COR-L47 (cell line): ENCODE measurements at regions not wholly inside any gene's neighbourhood (a gene's known extent, or its start where the extent isn't known, plus 50 kb on each side); places are given as distances from the start of the nearest gene placed in this dataset.

Experiments
- DNase-seq: peaks from one replicate; lab custom pipeline; 2025; lab: John Stamatoyannopoulos, UW

GRCh38 chr13:74084375-74084935, 49.7 kb downstream of the KLF12 start:
- no peak for DNase-seq

GRCh38 chr13:74082741-74083160, 51.5 kb downstream of the KLF12 start:
- DNase-seq, result no peak

DNA sequence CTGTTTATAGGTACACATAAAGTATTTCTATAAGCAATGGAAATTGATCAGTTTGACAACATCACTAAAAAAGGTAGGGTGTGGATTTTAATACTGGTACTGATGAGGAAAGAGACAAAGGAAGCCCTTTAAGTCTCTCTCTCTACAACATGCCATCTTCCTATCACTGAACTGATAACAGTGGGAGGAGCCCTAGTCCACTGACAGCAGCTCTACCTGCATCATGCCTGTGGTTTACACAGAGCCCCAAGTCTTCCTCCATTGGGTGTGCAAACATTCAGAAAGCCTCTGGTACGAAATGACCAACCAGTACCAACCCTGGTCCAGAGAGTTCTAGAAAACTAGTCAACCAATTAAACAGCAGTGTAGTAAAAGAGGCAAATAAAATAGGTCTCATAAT, 53.4 kb downstream of the KLF12 start:
- no peak for DNase-seq

DNA sequence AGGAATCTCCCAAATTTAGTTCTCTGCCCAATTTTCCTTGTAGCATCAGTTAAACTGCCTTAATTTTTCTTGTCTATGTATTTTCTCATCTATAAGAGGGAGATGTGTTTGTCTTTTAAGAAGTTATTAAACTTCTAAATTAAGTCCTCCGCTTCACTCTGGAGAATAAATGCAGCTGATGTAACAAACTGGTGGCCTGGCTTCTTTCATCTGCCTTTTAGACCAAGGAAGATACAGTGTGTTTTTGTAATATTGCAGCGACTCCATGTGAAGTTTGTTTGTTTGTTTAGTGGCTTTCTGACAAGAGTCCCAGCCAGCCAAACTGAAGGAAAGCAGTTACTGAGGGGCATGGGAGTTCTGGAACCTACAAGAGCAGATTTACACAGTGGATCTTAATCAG, 56.4 kb downstream of the KLF12 start:
- DNase-seq, result no peak

- DNase-seq, result no peak
Observed at GRCh38 chr13:74077375-74077774, 56.8 kb downstream of the KLF12 start.

- DNase-seq, result no peak
Observed at GRCh38 chr13:74074723-74075122, 59.5 kb downstream of the KLF12 start.

- no peak for DNase-seq
Observed at GRCh38 chr13:74073274-74073673, 60.9 kb downstream of the KLF12 start.

DNA sequence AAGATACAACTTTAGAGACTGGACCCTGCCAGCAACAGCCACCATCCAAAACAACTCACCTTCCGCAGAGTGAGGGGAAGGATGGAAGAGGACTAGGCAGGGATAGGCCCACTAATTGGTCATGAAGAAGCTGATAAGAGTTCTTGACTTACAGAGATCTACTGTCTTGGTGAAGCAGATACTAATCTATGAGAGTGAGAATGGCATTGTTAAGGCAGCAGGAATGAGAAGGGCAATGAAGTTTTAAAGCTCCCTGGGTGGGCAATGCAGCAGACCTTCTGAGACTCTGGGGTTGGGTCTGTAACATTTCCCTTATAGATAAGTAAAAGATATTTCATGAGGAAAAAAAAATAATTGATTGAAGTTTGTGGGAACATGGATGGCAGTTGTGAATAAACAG, 63.7 kb downstream of the KLF12 start:
- DNase-seq, result no peak

DNA sequence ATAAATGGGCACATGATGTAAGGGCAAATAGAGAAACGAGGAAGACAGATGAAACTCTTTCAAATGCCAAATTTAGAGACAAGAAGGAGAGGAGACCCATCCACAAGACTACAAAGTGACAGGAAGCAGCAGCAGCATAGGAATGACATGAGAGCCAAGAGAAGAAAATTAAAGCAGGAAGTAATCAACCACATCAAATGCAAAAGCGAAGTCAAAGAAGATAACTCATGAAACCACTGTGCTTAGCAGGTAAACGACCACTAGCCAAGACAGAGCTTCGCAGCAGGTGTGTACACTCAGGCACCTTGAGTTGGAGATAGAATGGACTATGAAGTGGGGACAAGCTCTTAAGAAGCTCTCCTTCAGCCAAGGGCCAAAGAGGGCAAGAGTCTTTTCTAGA, 64.1 kb downstream of the KLF12 start:
- DNase-seq, result no peak

DNA sequence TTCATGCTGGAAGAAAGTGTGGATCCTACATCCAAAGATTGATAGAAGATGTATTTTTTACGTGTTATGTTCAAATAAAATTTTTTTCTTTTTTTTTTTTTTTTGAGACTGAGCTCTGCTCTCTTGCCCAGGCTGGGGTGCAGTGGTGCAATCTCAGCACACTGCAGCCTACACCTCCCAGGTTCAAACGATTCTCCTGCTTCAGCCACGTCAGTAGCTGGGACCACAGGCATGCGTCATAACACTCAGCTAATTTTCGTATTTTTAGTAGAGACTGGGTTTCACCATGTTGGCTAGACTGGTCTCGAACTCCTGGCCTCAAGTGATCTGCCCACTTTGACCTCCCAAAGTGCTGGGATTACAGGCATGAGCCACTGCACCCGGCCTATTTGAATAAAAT, 65.7 kb downstream of the KLF12 start:
- no peak for DNase-seq

DNA sequence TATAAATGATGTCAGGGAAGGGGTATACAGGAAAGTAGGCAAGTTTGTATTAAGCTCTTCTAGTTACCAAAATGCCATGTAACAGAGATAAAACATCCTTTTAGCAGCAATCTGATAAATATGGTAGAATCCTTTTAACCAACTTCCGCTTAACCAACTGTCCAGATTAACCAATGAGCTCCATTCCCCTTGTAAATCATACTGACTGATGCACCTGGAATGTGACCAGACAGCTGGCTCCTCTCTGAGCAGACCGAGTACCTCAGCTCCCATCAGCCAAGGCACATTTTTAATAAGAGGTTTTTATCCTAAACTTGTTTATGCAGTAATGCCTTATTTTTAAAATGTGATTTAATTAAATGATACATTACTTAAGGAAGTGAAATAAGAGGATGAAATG, 66.4 kb downstream of the KLF12 start:
- DNase-seq, result no peak

GRCh38 chr13:74066937-74067336, 67.3 kb downstream of the KLF12 start:
- no peak for DNase-seq

- DNase-seq, result no peak
Observed at GRCh38 chr13:74064805-74065312, 69.3 kb downstream of the KLF12 start.

- no peak for DNase-seq
Observed at GRCh38 chr13:74063533-74064100, 70.6 kb downstream of the KLF12 start.

- DNase-seq, result no peak
Observed at GRCh38 chr13:74062933-74063332, 71.3 kb downstream of the KLF12 start.

DNA sequence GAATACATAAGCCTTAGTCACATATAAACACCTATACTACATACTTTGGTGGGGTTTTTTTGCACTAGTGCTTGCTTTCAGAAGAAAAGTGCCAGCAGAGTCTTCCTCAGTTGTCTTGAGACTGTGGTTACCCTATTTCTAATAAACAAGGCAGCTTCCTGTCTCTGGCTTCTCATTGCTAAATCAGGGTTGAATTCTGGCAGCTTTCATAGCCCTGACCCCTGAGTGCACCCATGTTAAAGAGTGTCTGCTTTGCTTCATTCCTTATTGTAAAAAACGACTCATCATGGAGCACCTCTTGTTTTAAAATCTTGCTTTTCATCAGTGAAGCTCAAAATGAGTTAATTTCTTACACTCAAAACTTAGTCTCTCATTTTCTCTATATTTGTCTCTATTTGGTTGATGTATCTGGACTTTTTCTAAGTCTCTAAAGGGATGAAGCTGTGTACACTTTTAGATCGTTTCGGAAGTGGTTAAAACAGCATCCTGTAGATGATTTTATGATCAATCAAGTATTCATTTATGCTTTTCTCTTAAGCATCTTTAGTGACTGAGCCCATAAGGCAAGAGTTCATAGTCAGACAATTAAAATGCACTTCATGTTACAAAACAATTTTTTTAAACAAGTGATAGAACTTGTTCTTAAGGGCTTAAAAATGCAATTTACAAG, 72.1 kb downstream of the KLF12 start:
- DNase-seq, result no peak

- no peak for DNase-seq
Observed at GRCh38 chr13:74056801-74057542, 77.2 kb downstream of the KLF12 start.

GRCh38 chr13:74052402-74052928, 81.7 kb downstream of the KLF12 start:
- no peak for DNase-seq

DNA sequence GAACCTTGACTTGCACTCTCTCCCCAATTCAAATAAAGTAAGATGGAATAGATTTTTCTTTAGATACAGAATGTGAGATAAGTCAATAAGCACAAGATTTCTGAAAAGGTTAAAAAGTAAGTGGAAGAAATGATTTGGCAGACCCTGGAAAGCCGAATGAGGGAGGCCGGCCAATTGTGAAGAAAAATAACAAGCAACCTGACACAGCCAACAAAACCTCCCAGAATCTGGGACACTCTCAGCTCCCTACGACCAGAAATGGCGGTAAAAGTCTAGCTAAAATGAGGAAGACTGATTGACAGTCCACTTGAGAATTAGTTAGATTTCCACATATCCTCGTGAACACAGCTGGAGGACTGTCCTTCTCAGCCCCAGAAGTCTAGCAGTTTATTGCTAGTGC, 85.4 kb downstream of the KLF12 start:
- no peak for DNase-seq

GRCh38 chr13:74047931-74048600, 86.1 kb downstream of the KLF12 start:
- DNase-seq, result no peak

- no peak for DNase-seq
Observed at GRCh38 chr13:74046431-74046830, 87.8 kb downstream of the KLF12 start.

GRCh38 chr13:74045583-74045982, 88.6 kb downstream of the KLF12 start:
- no peak for DNase-seq
